SIG-M5 treated with dmso at 0.1 percent for 504 hours (cell line): ENCODE measurements at regions not wholly inside any gene's neighbourhood (a gene's known extent, or its start where the extent isn't known, plus 50 kb on each side); places are given as distances from the start of the nearest gene placed in this dataset.

ENCODE experiments used
- DNase-seq: peaks from one replicate; lab custom pipeline; 2025; ENCODE audit not compliant: unreplicated experiment; lab: John Stamatoyannopoulos, UW

- no peak for DNase-seq
Observed at GRCh38 chr18:70432804-70433400, 144.1 kb downstream of the SOCS6 start.

- DNase-seq: no peak
Observed at GRCh38 chr18:70431203-70431624, 142.4 kb downstream of the SOCS6 start.

GRCh38 chr18:70430501-70431173 is 141.8 kb downstream of the SOCS6 start:
- DNase-seq: no peak

GRCh38 chr18:70429847-70430500 is 141.1 kb downstream of the SOCS6 start:
- no peak for DNase-seq

- DNase-seq: no peak
Observed at GRCh38 chr18:70428439-70428838, 139.6 kb downstream of the SOCS6 start.

- no peak for DNase-seq
Observed at GRCh38 chr18:70426818-70427217, 138.0 kb downstream of the SOCS6 start.

- no peak for DNase-seq
Observed at GRCh38 chr18:70425236-70425635, 136.4 kb downstream of the SOCS6 start.

- no peak for DNase-seq
Observed at GRCh38 chr18:70423988-70424387, 135.1 kb downstream of the SOCS6 start.

- no peak for DNase-seq
Observed at GRCh38 chr18:70423120-70423519, 134.3 kb downstream of the SOCS6 start.

GRCh38 chr18:70422391-70422965 is 133.6 kb downstream of the SOCS6 start:
- no peak for DNase-seq

GRCh38 chr18:70421471-70422390 is 132.9 kb downstream of the SOCS6 start:
- DNase-seq: peak; percentile 76

GRCh38 chr18:70420146-70420898 is 131.5 kb downstream of the SOCS6 start:
- DNase-seq: peak; percentile 30

GRCh38 chr18:70419526-70419925 is 130.7 kb downstream of the SOCS6 start:
- DNase-seq: no peak

GRCh38 chr18:70418546-70419311 is 129.9 kb downstream of the SOCS6 start:
- no peak for DNase-seq

- DNase-seq: no peak
Observed at GRCh38 chr18:70417847-70418246, 129.0 kb downstream of the SOCS6 start.

GRCh38 chr18:70416496-70416895 is 127.7 kb downstream of the SOCS6 start:
- no peak for DNase-seq

- no peak for DNase-seq
Observed at GRCh38 chr18:70415823-70416488, 127.1 kb downstream of the SOCS6 start.

- DNase-seq: no peak
Observed at GRCh38 chr18:70414315-70414900, 125.6 kb downstream of the SOCS6 start.

GRCh38 chr18:70413455-70413854 is 124.6 kb downstream of the SOCS6 start:
- DNase-seq: no peak
